CD4-positive, alpha-beta T cell treated with Interleukin-6 at 100 ng/mL for 8 hours (primary cell): ENCODE measurements at regions not wholly inside any gene's neighbourhood (a gene's known extent, or its start where the extent isn't known, plus 50 kb on each side); places are given as distances from the start of the nearest gene placed in this dataset.

Experiments used
- DNase-seq: peaks from one replicate; pipeline ENCODE4 v3.0.0-alpha.2; 2020; ENCODE audit warnings: mixed read lengths, low spot score

DNA sequence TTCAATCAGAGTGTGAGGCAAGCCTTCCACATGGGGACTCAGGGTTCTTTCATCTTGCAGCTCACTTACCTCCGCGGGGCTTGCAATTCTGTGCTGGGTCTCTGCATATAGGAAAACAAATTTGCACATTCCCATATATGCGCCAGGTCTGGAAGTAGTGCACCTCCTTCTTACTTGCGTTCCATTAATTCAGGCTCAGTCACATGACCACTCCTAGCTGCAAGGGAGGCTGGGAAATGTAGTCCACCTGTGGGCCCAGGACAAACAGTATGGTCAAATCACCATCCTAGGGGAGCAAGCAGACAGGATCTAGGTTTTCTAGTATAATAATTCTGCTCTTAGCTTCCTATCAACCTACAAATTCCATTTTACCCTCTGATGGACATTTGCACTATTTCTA lies 160.4 kb downstream of the AACS start:
- DNase-seq, result no peak

DNA sequence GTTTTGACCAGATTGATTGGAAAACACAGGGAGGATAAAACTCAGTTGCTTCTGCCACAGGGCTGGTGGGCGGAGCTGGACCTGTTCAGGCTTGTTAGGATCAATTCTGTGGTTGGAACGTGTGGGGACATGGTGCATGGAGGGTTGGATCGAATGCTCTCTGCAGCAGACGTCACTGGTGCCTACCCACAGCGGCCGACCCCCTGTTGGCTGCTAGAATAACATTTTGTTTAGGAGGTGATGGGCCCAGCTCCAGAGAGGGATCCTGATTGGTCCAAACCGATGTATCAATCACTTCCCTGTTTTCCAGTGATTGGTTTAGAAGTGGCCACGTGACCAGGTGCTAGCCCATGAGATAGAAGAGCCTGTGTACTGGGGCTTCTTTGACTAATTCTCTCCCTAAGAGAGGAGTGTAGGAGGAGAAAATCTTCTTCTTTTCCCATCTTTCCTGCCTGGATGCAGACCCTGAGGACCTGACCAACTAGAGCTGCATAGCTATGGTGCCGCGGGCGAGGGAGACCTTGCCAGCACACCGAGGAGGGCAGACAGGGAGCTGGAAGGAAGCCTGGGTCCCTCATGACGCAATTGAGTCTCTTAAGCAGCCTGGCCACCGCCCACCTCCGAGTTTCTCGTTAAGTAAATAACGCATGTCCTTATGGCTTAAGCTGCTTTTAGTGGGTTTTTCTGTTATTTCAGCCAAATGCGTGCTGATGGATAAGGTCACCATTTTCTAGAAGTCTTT lies 163.5 kb downstream of the AACS start:
- DNase-seq, result no peak

DNA sequence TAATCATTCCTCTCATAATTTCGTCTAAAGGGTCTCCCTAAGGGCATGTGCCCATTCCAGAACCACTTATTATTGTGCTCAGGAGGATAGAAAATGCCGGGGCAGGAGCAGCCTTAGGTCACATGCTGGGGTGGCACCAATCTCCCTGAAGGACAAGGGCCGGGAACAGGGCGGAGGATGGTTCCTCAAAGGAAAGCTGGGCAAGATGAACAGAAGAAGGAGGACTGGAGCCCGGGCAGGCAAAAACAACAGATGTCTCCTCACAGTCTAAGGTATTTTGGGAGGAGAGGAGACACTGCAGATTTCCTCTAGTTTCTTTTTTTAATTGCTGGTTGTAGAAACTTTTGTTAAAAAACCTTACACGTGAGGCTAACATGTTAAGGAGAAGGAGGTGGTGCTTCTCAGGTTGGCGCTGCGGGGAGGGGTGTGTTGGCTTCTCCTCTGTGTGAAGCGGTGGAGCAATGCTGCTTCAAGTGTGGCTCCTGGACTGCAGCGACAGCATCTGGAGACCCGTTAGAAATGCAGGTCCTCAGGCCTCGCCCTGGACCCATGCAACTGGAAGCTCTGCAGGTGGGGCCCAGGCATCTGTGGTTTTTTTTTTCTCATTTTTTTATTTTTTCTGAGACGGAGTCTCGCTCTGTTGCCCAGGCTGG lies 164.8 kb downstream of the AACS start:
- no peak for DNase-seq

GRCh38 chr12:125233319-125233718 lies 168.1 kb downstream of the AACS start:
- DNase-seq, result no peak

DNA sequence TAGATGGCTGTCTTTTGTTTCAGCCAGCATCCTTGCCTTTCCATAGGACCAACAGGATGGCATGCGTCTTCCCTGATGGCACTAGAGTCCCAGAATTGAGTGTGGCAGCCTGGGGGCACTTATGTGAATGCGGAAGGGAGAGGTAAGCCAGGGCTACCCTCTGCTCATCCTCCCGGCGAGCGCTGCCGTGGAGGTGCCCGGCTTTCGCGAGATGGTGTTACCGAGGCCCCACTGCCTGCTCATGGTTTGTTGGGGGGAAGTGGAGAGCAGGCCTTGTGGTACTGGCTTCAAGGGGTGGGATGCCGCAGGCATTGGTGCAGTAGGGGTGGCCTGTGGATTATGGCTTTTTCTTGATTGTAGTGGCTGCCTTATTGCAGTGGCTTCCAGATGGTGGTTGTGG lies 174.3 kb downstream of the AACS start:
- DNase-seq, result no peak

DNA sequence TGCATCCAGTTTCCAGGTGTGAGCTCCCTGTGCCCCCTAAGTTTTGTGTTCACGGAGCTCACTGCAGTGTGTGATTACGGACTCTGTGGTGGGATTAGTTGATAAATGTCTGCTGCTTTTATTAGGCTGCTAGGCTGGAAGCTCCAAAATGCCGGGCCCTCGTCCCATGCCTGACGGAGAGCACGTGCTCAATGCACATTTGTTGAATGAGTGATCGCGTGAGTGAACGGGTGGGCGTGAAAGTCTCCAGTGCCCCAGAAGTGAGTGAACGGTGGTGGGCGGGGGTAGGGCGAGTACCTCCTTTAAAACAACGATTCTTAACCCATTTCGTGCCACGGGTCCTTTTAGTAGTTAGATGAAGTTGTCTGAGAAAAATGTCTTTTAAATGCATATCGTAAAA lies 175.5 kb downstream of the AACS start:
- DNase-seq, result no peak

GRCh38 chr12:125243811-125244210 lies 178.6 kb downstream of the AACS start:
- no peak for DNase-seq

GRCh38 chr12:125244338-125244737 lies 179.1 kb downstream of the AACS start:
- no peak for DNase-seq

DNA sequence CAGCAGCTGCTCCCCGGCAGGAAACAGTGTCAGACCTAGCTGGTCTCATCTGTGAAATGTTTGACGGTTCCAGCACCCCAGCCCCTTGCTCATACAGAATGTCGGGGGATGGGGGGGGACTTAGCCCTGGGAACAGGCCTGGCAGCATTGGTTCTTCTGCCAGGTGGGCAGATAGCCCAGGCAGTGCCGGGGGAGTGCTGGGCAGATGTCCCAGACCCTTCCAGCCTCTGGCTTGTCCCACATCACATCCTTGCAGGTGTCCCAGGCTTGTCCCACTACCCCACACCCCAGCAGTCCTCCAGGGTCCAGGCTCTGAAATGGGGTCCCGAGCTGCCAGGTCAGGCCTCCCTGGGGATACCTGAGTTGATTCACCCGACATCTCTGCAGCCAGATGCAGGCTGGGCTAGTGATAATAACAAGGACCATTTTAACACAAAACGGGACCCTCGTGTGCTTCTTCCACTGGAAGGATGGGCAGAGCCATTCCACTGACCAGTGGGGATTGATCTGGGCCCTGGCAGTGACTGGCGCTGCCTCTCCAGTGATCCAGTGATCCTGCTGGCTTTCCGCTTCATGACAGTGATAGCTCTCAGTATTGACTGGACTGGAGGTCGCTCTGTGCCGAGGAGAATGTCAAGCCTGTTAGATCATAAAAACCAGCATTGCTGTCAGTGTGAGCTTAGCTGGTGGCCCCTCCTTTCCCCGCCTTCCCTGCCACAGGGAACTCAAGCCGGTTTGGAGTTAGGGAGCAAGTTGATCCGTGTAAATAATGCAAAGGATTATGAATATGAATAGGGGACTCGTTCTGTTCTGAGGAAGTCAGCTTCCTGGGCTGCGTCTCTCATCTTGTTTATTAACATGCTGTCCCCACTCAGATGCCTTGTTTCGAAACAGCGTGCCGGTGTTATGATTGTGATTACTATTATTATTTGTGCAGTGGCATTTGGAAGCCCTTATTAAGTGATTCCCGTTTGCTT lies 180.6 kb downstream of the AACS start:
- DNase-seq, result no peak

DNA sequence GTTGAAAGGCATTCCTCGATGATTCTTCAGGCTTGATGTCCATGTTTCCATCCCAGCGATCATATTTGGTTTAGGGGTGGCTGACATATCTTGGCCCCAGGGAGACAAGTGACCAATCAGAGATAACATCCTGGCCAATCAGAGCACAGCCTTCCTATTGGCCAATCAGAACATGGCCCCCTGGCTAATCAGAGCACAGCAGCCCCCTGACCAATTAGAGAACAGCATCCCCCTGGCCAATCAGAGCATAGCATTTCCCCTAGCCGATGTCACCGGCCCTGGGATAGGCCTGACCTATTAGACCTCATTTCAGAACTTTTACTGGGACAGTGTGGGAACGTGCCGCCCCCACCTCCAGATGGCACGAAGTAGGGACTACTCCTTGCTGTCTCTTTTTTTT lies 182.2 kb downstream of the AACS start:
- no peak for DNase-seq

DNA sequence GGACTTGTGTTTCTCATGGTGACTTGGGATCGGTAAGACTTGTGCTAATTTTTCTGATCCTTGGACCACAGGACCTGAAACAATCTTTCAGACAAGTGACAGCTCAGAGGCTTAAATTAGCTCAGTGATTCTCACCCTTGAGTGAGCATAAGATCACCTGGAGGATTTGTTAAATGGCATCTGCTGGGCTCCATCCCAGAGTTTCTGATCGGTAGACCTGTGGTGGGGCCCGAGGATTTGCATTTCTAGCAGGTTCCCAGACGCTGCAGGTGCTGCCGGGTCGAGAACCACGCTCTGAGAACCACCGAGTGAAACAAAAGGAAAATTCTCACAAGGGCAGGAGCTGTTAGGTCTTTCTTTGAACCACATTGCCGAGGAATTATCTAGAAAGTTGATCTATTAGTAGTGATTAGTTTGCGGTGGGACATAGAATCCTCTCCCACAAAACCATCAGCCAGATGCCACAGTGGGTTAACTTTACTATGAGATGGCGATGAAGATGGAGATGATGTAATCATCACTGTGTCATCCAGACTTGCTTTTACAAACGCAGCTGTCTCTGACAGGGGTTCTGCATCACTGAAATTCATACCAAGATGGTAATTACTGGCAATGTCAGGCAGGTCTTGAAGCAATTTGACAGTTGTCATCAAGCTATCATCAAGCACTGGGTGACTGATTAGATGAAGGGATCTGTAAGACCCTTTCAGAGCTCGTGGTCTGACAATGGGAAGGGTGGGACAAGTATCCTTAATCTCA lies 184.0 kb downstream of the AACS start:
- no peak for DNase-seq

DNA sequence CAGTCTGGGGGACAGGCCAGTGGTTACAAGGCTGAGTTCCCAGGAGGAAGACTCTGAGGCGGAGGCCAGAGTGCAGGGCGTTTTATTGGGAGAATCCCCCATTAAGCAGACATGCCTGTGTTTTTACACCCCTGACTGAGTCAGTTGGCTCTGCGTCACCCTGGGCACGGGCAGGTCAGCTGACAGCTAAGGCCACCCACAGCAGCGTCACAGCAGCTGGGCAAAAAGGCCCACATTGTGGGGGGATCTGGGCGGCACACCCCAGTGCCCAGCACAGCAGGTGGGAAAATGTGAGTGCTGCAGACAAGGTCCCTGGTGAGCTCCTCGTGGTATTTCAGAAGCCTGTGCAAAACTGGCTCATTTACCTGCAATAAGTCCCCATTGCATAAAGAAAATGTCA lies 184.7 kb downstream of the AACS start:
- DNase-seq, result no peak

- no peak for DNase-seq
These were observed 189.0 kb downstream of the AACS start for GRCh38 chr12:125254236-125254635.

GRCh38 chr12:125254856-125255255 lies 189.6 kb downstream of the AACS start:
- DNase-seq, result no peak

GRCh38 chr12:125255935-125256633 lies 190.8 kb downstream of the AACS start:
- no peak for DNase-seq

DNA sequence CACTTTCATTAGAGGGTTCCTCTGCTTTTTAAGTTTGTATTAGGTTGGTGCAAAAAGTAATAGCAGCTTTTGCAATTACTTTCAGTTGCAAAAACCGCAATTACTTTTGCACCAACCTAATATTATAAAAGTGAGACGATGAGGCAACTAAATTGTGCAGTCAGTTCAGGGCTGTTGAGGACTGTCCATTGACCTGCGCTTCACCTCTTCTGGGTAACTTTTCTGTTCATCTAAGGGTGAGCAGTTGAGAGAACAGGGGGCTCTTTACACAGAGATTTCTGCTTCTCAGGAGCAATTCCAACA lies 191.3 kb downstream of the AACS start:
- DNase-seq, result no peak

GRCh38 chr12:125259178-125259867 lies 194.1 kb downstream of the AACS start:
- DNase-seq, result no peak

DNA sequence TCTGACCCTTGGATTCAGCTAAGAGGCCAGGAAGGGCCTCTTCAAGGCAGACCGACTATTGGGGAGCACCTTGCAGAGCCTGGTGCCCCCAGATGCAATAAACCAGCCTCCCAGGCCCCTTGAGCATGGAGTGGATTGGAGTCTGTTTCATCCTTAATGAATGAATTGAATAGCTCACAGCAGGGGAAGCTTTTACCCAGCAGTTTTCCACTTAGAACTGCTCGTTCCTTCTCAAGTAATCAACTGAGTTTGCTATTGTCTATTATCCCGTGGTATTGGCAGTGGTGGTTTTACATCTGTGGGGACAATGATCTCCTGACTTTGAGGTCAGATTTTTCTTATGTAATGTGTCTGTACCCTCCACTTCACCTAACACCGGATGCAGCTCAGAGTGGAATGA lies 197.6 kb downstream of the AACS start:
- no peak for DNase-seq

- DNase-seq, result no peak
These were observed 198.2 kb downstream of the AACS start for GRCh38 chr12:125263385-125263784.

DNA sequence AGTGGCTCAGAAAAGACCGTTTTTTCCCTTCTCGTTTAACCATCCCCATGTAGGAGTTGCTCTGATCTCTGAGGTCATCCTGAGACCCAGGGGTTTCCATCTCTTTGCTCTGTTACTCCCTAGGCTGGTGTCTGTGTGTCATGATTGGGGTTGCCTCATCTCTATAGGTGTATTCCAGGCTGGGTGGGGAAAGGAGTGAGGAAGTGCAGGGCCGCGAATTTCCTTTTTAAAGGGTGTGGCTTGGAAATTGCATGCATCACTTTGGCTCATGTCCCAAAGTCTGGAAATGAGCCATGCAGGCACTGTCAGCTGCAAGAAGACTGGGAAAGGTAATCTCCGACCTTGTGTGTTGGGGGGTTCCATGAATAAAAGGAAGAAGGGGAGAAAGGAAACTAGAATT lies 201.9 kb downstream of the AACS start:
- no peak for DNase-seq

DNA sequence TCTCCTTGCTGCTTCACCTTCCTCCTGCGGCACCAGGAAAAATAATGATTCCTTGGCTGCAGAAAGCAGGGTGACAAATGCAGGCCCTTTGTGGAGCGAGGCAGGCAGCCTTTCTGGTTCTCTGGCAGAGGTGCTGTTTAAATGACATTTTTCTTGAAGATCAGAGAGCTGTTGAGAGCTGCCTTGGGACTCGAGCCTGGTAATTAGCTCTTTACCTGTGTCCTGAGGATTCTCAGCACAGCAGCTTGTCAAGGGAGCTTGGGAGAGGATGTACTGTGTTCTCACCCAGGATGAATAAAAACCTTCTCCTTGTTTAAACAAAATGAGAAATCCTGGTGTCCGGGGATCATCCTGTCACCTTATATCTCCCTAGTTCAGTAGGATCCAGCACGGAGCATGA lies 204.0 kb downstream of the AACS start:
- no peak for DNase-seq
